GM12864 (cell line): ENCODE measurements at regions not wholly inside any gene's neighbourhood (a gene's known extent, or its start where the extent isn't known, plus 50 kb on each side); places are given as distances from the start of the nearest gene placed in this dataset.
"Not testable (repeated sequence)": the region's sequence is repeated elsewhere in the genome, so short reads cannot be mapped to it uniquely, and the experiment has no call there.

Experiments used
- DNase-seq: peaks from one replicate; pipeline ENCODE4 v3.0.0-alpha.2; 2011; ENCODE audit warnings: low read depth
- H3K4me3 ChIP-seq: 2 replicates; pipeline ENCODE4 v1.5.1; 2011; ENCODE audit warnings: mild to moderate bottlenecking, low read depth, low read length, control low read depth
- CTCF ChIP-seq: IDR thresholded peaks from 2 replicates; pipeline ENCODE4 v1.5.1; 2011; ENCODE audit warnings: low read depth, mild to moderate bottlenecking, moderate library complexity, low read length, control low read depth, inconsistent platforms; ENCODE audit errors: missing control alignments

- TF ChIP-seq CTCF, result no peak
- no peak for DNase-seq
- no peak overlapping the region for H3K4me3 ChIP-seq
These were observed 343.4 kb downstream of the SLITRK5 start for GRCh38 chr13:88014527-88014926.

DNA sequence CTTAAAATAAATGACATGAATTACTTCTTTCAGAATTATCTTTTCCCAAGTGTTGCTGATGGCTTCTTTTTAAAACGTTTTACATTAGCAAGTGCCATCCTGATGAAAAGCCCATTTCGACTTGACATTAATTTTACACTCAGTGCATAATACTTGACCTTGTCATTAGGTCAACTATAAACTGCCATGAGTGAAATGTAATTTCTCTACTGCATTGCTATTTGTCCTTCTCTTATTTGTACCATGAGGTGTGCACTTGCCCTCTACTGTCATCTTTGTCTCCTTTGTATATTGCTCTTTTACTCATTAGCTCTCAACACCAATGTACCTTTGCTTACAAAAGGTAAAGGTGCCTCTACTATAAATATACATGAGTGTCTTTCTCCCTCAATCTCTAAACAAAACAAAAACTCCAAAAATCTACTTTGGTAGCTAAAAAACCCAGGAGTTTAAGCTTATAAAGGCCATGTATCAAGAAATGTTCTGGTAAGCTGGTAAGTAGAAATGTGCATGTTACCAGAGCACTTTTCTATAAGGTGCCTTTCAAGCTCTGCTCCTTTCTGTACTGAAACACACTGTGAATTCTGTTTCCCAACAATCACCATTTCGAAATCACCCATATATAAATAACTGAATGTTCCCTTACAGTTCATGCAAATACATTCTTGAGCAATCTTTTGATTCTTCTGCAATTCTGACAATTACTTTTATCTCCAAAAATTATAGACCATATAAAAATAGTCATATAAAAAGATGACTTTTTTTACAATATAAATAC lies 351.4 kb downstream of the SLITRK5 start:
- DNase-seq, result no peak
- no peak overlapping the region for H3K4me3 ChIP-seq
- no peak for TF ChIP-seq CTCF

DNA sequence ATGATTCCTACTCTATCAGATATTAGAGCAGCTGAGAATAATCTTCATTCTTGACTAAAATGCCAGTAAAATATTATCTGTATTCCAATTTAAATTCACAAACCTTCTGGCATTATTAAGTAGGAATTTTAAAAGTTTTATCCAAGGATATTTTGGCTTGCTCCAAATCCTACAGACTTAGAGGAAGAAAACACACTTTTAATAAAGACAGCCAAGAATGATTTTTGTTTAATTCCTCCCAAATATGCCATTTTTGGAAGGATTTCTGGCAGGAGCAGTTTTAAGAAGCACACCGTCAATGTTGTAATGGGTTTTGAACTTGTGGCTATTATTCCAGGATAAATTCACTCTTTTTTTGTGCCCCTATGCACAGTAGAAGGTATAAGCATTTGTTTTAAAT lies 355.1 kb downstream of the SLITRK5 start:
- DNase-seq, result no peak
- H3K4me3 ChIP-seq, result no peak overlapping the region
- no peak for TF ChIP-seq CTCF

GRCh38 chr13:88031980-88032559 lies 360.9 kb downstream of the SLITRK5 start:
- DNase-seq, result no peak
- TF ChIP-seq CTCF, result no peak
- H3K4me3 ChIP-seq, result no peak overlapping the region

GRCh38 chr13:88036205-88036604 lies 365.0 kb downstream of the SLITRK5 start:
- not testable (repeated sequence) for H3K4me3 ChIP-seq, DNase-seq

- H3K4me3 ChIP-seq, result no peak overlapping the region
- TF ChIP-seq CTCF, result no peak
- no peak for DNase-seq
These were observed 371.3 kb downstream of the SLITRK5 start for GRCh38 chr13:88042489-88042888.

- H3K4me3 ChIP-seq, result no peak overlapping the region
- DNase-seq, result no peak
- TF ChIP-seq CTCF, result no peak
These were observed 380.7 kb downstream of the SLITRK5 start for GRCh38 chr13:88051746-88052482.
